MCF 10A (cell line): ENCODE measurements at regions not wholly inside any gene's neighbourhood (a gene's known extent, or its start where the extent isn't known, plus 50 kb on each side); places are given as distances from the start of the nearest gene placed in this dataset.
A peak's percentile ranks its signal among the peaks of the same experiment; 100 is the strongest.

Source experiments
- BruUV-seq: library from RNA; stranded (reverse); fragments of 400-500 nt; replicated peaks from 2 replicates; lab custom pipeline; 2021; lab: Mats Ljungman, UMichigan
- CTCF ChIA-PET: fragments of 300-600 bp; sonication (Branson Sonifier 250); formaldehyde crosslinking; extraction: SDS; loops from one replicate; lab custom pipeline; 2021; ENCODE audit warnings: antibody characterized with exemption, inconsistent platforms; lab: Yijun Ruan, JAX
- POLR2A ChIA-PET: fragments of 300-600, 350-650 bp; sonication (Branson Sonifier 250); formaldehyde crosslinking; extraction: SDS; loops from one replicate; lab custom pipeline; 2020; ENCODE audit warnings: antibody characterized with exemption, inconsistent platforms; lab: Yijun Ruan, JAX
- DNase-seq: peaks from one replicate; pipeline ENCODE4 v3.0.0-alpha.2; 2018; ENCODE audit not compliant: unreplicated experiment
- H3K27ac Mint-ChIP-seq: one replicate; pipeline ENCODE4 v1.8.0; 2022; ENCODE audit warnings: mild to moderate bottlenecking, low read depth, mixed read lengths; ENCODE audit not compliant: unreplicated experiment
- H3K27me3 Mint-ChIP-seq: one replicate; pipeline ENCODE4 v1.8.0; 2022; ENCODE audit warnings: mixed read lengths; ENCODE audit not compliant: insufficient read depth, unreplicated experiment
- H3K36me3 Mint-ChIP-seq: one replicate; pipeline ENCODE4 v1.8.0; 2022; ENCODE audit warnings: mild to moderate bottlenecking, moderate library complexity, mixed read lengths; ENCODE audit not compliant: insufficient read depth, unreplicated experiment
- H3K4me1 Mint-ChIP-seq: one replicate; pipeline ENCODE4 v1.8.0; 2022; ENCODE audit warnings: mixed read lengths; ENCODE audit not compliant: insufficient read depth, unreplicated experiment
- H3K4me3 Mint-ChIP-seq: one replicate; pipeline ENCODE4 v1.8.0; 2022; ENCODE audit warnings: mild to moderate bottlenecking, moderate library complexity, mixed read lengths; ENCODE audit not compliant: unreplicated experiment
- H3K9me3 Mint-ChIP-seq: one replicate; pipeline ENCODE4 v1.8.0; 2022; ENCODE audit warnings: mixed read lengths; ENCODE audit not compliant: unreplicated experiment
- intact Hi-C: fragments of 100-400 bp; cut with micrococcal nuclease; formaldehyde crosslinking; loops from 2 replicates; pipeline ENCODE4 v1.14.1; 2022
- TF ChIP-seq, protein P1 (sequence below): fragments of 200-600 bp; IDR thresholded peaks from one replicate; pipeline ENCODE4 v1.8.0; 2022; ENCODE audit warnings: antibody characterized with exemption, mild to moderate bottlenecking; ENCODE audit not compliant: unreplicated experiment

GRCh38 chr7:109735881-109736280 is 1166.2 kb downstream of the DNAJB9 start:
- POLR2A ChIA-PET = no interaction called here
- H3K4me3 Mint-ChIP-seq = no peak overlapping the region

DNA sequence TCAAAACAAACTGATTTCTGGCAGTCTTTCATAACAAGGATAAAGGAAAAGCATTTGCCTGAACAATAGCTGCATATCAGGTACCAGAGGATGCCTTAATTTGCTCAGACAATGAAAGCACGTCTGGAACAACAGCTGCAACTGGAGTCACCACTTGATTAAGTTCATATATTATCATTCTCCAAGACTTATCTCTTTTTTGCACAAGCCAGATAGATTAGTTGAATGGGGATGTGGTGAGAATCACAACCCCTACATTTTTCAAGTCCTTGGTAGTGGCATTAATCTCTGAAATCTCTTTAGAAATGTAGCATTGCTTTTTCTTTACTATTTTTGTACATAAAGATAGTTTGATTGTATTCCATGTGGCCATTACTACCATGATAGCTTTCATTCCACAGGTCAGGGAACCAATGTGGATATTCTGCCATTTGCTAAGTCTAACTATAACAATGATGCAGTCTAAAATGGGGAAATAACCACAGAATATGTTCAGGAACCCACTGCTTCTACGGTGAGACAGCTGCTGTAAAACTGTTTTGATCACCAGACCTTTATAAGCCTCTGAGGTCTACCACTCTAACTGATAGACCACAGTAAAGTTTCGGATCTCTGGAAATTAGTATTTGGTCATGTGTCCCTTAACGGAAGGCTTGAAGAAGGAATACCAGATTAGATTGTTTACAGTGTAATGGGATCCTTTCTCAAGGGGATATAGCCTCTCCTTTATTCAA is 1176.2 kb downstream of the DNAJB9 start:
- Mint-ChIP-seq H3K9me3 (no peaks in the 10 kb centered on the region), H3K4me3 (no peak overlapping the region), H3K4me1 (no peaks in the 10 kb centered on the region), H3K27me3 (no peaks in the 10 kb centered on the region), H3K36me3 (no peaks in the 10 kb centered on the region), H3K27ac (no peak overlapping the region)
- ChIA-PET POLR2A (no interaction called here), CTCF (no interaction called here)
- no peak for DNase-seq
- intact Hi-C loops = no loop called here
- BruUV-seq = no TSS peak
- TF ChIP-seq, protein P1, sequence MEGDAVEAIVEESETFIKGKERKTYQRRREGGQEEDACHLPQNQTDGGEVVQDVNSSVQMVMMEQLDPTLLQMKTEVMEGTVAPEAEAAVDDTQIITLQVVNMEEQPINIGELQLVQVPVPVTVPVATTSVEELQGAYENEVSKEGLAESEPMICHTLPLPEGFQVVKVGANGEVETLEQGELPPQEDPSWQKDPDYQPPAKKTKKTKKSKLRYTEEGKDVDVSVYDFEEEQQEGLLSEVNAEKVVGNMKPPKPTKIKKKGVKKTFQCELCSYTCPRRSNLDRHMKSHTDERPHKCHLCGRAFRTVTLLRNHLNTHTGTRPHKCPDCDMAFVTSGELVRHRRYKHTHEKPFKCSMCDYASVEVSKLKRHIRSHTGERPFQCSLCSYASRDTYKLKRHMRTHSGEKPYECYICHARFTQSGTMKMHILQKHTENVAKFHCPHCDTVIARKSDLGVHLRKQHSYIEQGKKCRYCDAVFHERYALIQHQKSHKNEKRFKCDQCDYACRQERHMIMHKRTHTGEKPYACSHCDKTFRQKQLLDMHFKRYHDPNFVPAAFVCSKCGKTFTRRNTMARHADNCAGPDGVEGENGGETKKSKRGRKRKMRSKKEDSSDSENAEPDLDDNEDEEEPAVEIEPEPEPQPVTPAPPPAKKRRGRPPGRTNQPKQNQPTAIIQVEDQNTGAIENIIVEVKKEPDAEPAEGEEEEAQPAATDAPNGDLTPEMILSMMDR = no peak

More at GRCh38 chr7:109735881-109736280, 1166.2 kb downstream of the DNAJB9 start:
- no peak overlapping the region for H3K27ac Mint-ChIP-seq
- CTCF ChIA-PET = no interaction called here
- DNase-seq = no peak
- TF ChIP-seq, protein P1 = no peak
- no peaks in the 10 kb centered on the region for H3K36me3 Mint-ChIP-seq
- peaks cover 22% of the 10 kb centered on the region for H3K27me3 Mint-ChIP-seq
- intact Hi-C loops = no loop called here
- H3K4me1 Mint-ChIP-seq = no peaks in the 10 kb centered on the region
- H3K9me3 Mint-ChIP-seq = no peaks in the 10 kb centered on the region
- BruUV-seq = no TSS peak

DNA sequence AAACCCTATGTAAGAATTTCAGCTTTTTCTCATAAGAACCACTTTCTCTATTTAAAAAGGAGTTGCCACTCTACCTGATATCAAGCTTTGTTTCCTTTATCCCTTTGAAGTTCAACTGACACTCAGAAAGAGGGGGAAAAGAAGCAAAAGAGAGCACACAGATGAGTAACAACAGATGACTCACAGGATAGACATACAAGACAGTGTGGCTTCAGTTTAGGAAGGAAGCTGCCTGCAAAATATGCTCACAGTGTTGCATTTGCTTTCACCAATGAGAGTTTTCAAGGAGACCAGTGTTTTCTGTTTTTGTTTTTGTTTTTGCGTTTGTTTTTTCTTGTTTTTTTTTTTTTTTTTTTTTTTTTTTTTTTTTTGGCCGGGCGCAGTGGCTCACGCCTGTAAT is 1181.6 kb downstream of the DNAJB9 start:
- intact Hi-C loops = no loop called here
- Mint-ChIP-seq H3K4me3 (no peak overlapping the region), H3K27me3 (no peaks in the 10 kb centered on the region), H3K36me3 (no peaks in the 10 kb centered on the region), H3K27ac (no peak overlapping the region), H3K4me1 (no peaks in the 10 kb centered on the region), H3K9me3 (no peaks in the 10 kb centered on the region)
- ChIA-PET CTCF (no interaction called here), POLR2A (interaction anchor here (0.6 kb wide), 1 partner anchor 13 kb away, joined by 3 read pairs; no protein-coding TSS in a partner anchor)
- no TSS peak for BruUV-seq
- peak; percentile 38 for DNase-seq
- TF ChIP-seq, protein P1 = no peak

DNA sequence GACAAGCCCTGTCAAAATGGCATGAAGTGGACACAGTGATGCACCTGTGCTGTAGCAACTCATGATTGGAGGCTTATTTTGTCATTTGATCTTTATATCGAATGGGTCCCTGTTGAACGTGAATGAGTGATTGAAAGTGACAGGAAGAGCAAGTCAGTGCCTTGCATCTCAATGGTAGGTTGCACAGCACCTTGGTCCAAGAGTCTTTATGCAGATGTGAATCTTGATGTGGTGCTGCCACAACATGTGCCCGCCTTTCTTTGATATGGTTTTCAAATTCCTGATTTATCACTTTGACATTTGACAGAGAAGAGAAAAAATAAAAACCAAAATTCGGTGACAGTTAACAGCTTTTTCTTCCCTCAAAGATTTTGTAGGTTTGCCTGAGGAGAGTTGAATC is 1182.4 kb downstream of the DNAJB9 start:
- ChIA-PET CTCF (no interaction called here), POLR2A (no interaction called here)
- no peaks in the 10 kb centered on the region for H3K9me3 Mint-ChIP-seq
- H3K4me3 Mint-ChIP-seq = no peak overlapping the region
- TF ChIP-seq, protein P1 = no peak
- no peak for DNase-seq
- no peaks in the 10 kb centered on the region for H3K36me3 Mint-ChIP-seq
- no TSS peak for BruUV-seq
- no peaks in the 10 kb centered on the region for H3K27me3 Mint-ChIP-seq
- intact Hi-C loops = no loop called here
- no peaks in the 10 kb centered on the region for H3K4me1 Mint-ChIP-seq
- no peak overlapping the region for H3K27ac Mint-ChIP-seq
